ENCODE measurements at regions not wholly inside any gene's neighbourhood (a gene's known extent, or its start where the extent isn't known, plus 50 kb on each side); places are given as distances from the start of the nearest gene placed in this dataset.

DNA sequence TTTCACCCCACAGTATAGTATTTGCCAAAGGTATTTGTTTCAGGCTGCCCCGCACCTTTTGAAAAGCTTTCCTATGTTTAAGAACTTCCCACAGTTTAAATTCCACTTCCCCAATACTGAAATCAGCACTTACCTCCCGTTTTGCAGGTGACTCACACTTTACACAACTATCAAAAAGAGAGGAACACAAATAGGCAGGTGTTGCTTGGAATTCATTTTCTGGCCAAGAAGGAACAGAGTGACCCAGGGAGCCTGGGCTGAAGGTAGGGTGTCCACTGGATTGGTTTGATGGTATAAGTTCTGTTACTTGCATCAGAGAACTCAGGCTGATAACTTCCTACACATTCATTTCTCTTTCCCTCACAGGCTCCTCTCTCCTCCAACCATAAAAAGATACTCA is 60.1 kb upstream of the SLC30A5 start (continued):
- TF ChIP-seq ZNF462 (CRISPR knock-in tag; IDR thresholded peaks at IDR 0.05) = no peak
- no peak for TF ChIP-seq NANOG (IDR thresholded peaks at IDR 0.05; ENCODE audit: borderline replicate concordance)
- no peak for TF ChIP-seq JUNB (IDR thresholded peaks at IDR 0.05; ENCODE audit: unreplicated experiment)
- TF ChIP-seq ZNF114 (CRISPR knock-in tag; IDR thresholded peaks at IDR 0.05) = no peak
- TF ChIP-seq, protein P1, sequence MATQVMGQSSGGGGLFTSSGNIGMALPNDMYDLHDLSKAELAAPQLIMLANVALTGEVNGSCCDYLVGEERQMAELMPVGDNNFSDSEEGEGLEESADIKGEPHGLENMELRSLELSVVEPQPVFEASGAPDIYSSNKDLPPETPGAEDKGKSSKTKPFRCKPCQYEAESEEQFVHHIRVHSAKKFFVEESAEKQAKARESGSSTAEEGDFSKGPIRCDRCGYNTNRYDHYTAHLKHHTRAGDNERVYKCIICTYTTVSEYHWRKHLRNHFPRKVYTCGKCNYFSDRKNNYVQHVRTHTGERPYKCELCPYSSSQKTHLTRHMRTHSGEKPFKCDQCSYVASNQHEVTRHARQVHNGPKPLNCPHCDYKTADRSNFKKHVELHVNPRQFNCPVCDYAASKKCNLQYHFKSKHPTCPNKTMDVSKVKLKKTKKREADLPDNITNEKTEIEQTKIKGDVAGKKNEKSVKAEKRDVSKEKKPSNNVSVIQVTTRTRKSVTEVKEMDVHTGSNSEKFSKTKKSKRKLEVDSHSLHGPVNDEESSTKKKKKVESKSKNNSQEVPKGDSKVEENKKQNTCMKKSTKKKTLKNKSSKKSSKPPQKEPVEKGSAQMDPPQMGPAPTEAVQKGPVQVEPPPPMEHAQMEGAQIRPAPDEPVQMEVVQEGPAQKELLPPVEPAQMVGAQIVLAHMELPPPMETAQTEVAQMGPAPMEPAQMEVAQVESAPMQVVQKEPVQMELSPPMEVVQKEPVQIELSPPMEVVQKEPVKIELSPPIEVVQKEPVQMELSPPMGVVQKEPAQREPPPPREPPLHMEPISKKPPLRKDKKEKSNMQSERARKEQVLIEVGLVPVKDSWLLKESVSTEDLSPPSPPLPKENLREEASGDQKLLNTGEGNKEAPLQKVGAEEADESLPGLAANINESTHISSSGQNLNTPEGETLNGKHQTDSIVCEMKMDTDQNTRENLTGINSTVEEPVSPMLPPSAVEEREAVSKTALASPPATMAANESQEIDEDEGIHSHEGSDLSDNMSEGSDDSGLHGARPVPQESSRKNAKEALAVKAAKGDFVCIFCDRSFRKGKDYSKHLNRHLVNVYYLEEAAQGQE (IDR thresholded peaks at IDR 0.05; ENCODE audit: unreplicated experiment) = no peak
- TF ChIP-seq EZH2phosphoT487 (IDR thresholded peaks at IDR 0.05; ENCODE audit: unreplicated experiment) = no peak
- no peak for TF ChIP-seq POLR2AphosphoS5 (IDR thresholded peaks at IDR 0.05; ENCODE audit: low read depth)

DNA sequence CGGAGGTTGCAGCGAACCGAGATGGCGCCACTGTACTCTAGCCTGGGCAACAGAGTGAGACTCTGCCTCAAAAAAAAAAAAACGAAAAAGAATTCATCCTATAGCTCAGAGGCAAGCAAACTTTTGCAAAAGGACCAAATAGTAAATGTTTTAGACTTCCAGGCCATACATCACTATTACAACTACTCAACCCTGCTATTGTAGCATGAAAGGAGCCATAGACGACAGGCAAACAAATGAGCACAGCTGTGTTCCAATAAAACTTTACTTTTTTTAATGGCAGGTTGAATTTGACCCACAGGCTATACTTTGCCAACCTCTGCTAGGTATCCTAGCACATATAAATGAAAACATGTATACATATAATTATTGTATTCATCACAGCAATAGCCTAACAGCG is 58.9 kb upstream of the SLC30A5 start:
- DNase-seq (ENCODE audit: low spot score) = no peak
- Mint-ChIP-seq H3K4me1 (no peaks in the 10 kb centered on the region), H3K36me3 (ENCODE audit: low read depth) (no peaks in the 10 kb centered on the region), H3K9me3 (peaks cover 3% of the 10 kb centered on the region; the same call in 1 of the 3 replicates), H3K27me3 (ENCODE audit: insufficient read depth, low read depth, poor library complexity) (no peaks in the 10 kb centered on the region), H3K4me3 (no peak overlapping the region), H3K27ac (no peak overlapping the region)
- H3F3A ChIP-seq (replicated peaks; ENCODE audit: low read depth) = no peaks in the 10 kb centered on the region
- no peak overlapping the region for H2AFZ ChIP-seq
- H3K4me1 ChIP-seq (ENCODE audit: insufficient read depth) = no peaks in the 10 kb centered on the region
- no peak for ATAC-seq
- H3K9me2 ChIP-seq (ENCODE audit: insufficient read depth) = no peaks in the 10 kb centered on the region
- H3K4me2 ChIP-seq = no peak overlapping the region
- TF ChIP-seq, protein P1 (IDR thresholded peaks at IDR 0.05; ENCODE audit: unreplicated experiment) = no peak
- TF ChIP-seq CTCF (conservative IDR thresholded peaks at IDR 0.05; ENCODE audit: low read depth in 2 of 2) = no peak
- TF ChIP-seq ZNF331 (CRISPR knock-in tag; IDR thresholded peaks at IDR 0.05; ENCODE audit: low read depth) = no peak
- no peak for TF ChIP-seq NANOG (IDR thresholded peaks at IDR 0.05; ENCODE audit: borderline replicate concordance)
- TF ChIP-seq POLR2AphosphoS5 (IDR thresholded peaks at IDR 0.05; ENCODE audit: low read depth) = no peak
- no peaks in the 10 kb centered on the region for H3K27me3 ChIP-seq (ENCODE audit: insufficient read depth)
- H3K79me2 ChIP-seq (replicated peaks; ENCODE audit: insufficient read depth) = no peaks in the 10 kb centered on the region
- H3K27ac ChIP-seq (ENCODE audit: low read depth) = no peak overlapping the region
- no peaks in the 10 kb centered on the region for H3K36me3 ChIP-seq (ENCODE audit: insufficient read depth)
- no peaks in the 10 kb centered on the region for H4K20me1 ChIP-seq (replicated peaks; ENCODE audit: insufficient read depth)
- no peak overlapping the region for H3K4me3 ChIP-seq

All from GM23338 (cell line).